OCI-LY7 (cell line): ENCODE measurements at regions not wholly inside any gene's neighbourhood (a gene's known extent, or its start where the extent isn't known, plus 50 kb on each side); places are given as distances from the start of the nearest gene placed in this dataset.

Experiments used
- CTCF ChIP-seq: fragments of 200-600 bp; sonication (generic); conservative IDR thresholded peaks from 2 replicates; pipeline ENCODE4 v1.5.1; 2014; ENCODE audit warnings: mild to moderate bottlenecking, antibody characterized with exemption, low read length, moderate library complexity, mixed read lengths
- EZH2phosphoT487 ChIP-seq: fragments of 200-600 bp; sonication (generic); IDR thresholded peaks from 2 replicates; pipeline ENCODE4 v1.6.1; 2018; ENCODE audit warnings: low read depth, borderline replicate concordance, mild to moderate bottlenecking, mixed run types, antibody characterized with exemption, low read length, moderate library complexity, mixed read lengths

- TF ChIP-seq CTCF (no peak), EZH2phosphoT487 (no peak)
These were observed 321.3 kb downstream of the SAMD5 start for GRCh38 chr6:147829835-147830234.
